ENCODE measurements at regions not wholly inside any gene's neighbourhood (a gene's known extent, or its start where the extent isn't known, plus 50 kb on each side); places are given as distances from the start of the nearest gene placed in this dataset.

DNA sequence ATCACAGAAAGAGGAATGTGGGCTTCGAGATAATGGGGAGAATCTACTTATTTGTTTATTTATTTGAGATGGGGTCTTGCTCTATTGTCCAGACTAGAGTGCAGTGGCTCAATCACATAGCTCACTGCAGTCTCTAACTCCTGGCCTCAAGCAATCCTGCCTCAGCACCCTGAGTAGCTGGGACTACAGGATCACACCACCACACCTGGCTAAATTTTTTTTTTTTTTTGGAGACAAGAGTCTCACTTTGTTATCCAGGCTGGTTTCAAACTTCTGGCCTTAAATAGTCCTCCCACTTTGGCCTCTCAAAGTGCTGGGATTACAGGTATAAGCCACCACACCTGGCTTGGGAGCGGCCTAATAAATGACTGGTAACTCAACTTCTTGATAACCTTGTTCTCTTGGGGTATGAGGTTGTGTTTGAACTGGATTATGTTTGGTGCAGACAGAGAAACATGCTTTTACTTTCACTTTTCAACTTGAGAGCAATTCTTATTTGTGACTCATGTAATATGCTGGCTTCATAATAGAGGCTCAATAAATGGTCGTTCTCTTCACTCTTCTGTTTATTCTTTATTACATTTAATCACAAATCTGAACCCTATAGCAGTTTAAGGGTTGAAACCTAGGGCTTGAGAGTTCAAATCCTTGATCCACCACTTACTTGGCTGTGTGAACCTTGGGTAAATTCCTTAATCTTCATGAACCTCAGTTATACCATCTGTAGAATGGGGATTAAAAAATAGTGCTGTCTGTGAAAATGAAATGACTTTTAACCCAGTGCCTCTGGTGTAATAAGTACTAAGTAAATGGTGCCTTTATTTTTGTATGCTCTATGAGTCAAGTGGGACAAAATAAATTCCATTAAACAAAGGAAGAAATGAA is 129.1 kb upstream of the HS3ST2 start:
- TF ChIP-seq, protein P1, sequence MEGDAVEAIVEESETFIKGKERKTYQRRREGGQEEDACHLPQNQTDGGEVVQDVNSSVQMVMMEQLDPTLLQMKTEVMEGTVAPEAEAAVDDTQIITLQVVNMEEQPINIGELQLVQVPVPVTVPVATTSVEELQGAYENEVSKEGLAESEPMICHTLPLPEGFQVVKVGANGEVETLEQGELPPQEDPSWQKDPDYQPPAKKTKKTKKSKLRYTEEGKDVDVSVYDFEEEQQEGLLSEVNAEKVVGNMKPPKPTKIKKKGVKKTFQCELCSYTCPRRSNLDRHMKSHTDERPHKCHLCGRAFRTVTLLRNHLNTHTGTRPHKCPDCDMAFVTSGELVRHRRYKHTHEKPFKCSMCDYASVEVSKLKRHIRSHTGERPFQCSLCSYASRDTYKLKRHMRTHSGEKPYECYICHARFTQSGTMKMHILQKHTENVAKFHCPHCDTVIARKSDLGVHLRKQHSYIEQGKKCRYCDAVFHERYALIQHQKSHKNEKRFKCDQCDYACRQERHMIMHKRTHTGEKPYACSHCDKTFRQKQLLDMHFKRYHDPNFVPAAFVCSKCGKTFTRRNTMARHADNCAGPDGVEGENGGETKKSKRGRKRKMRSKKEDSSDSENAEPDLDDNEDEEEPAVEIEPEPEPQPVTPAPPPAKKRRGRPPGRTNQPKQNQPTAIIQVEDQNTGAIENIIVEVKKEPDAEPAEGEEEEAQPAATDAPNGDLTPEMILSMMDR (IDR thresholded peaks at IDR 0.05; ENCODE audit: poor library complexity) = no peak
- TF ChIP-seq EZH2 (IDR thresholded peaks at IDR 0.05; ENCODE audit: borderline replicate concordance) (no peak), EZH2phosphoT487 (IDR thresholded peaks at IDR 0.05; ENCODE audit: low read depth, severe bottlenecking, unreplicated experiment) (no peak)

All from hepatocyte (in vitro differentiated cells).